Keratinocyte (primary cell): ENCODE measurements at regions not wholly inside any gene's neighbourhood (a gene's known extent, or its start where the extent isn't known, plus 50 kb on each side); places are given as distances from the start of the nearest gene placed in this dataset.

Experiments used
- EZH2 ChIP-seq: IDR thresholded peaks from one replicate; pipeline ENCODE4 v1.6.1; 2012; ENCODE audit warnings: inconsistent platforms, mild to moderate bottlenecking, low read length, moderate library complexity
- TF ChIP-seq, protein P1 (sequence below), 3 experiments: IDR thresholded peaks in 1 of 3; conservative IDR thresholded peaks in 1 of 3; optimal IDR thresholded peaks in 1 of 3; 2 replicates in 2 of 3; 3 replicates in 1 of 3; pipeline versions ENCODE3 to v1.5.1; 2011; ENCODE audit warnings: low read length in 3 of 3, mild to moderate bottlenecking in 3 of 3, moderate library complexity in 2 of 3, control low read depth in 1 of 3, inconsistent platforms in 1 of 3; ENCODE audit not compliant: insufficient read depth in 2 of 3; ENCODE audit errors: extremely low read depth in 1 of 3

DNA sequence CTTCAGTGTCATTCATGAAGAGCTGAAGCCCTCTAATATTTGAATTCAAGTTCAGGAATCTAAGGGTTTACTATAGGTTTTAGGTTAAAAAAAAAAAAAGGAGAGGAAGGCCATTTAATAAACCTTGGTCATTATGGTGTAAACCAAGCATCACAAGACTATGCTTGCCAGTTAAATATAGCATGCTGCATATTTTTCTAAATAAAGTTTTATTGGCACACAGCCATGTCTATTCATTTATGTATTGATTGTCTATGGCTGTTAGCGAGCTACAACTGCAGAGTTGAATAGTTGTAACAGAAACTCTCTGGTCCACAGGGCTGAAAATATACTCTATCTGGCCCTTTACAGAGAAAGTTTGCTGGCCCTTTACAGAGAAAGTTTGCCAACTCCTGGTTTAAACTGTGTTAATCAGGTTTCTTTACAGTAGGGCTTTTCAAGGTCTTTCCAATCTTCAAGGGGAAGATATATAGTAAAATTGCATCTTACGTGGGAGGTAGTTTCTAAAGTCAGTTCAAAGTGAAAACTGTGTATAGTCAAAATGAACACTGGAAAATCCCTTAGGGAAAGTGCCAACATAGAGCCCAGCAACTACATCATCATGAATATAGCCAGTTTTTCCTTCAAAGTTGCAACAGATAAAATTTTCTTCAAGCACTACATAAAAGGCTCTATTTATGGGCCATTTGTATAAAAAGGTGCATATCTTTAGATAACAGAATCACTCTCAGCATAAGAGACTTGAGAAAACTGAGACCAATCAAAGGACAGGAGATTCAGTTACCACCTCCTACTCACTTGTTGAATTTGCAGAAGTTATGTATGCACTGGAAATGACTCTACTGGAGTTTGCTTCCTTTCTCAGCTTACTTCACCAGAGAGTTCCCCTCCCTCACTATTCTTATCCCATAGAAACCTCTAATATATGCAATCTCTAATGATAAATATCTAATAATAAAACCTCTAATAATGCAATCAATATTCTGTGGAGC is 49.7 kb upstream of the FRMD4B start:
- TF ChIP-seq, protein P1, sequence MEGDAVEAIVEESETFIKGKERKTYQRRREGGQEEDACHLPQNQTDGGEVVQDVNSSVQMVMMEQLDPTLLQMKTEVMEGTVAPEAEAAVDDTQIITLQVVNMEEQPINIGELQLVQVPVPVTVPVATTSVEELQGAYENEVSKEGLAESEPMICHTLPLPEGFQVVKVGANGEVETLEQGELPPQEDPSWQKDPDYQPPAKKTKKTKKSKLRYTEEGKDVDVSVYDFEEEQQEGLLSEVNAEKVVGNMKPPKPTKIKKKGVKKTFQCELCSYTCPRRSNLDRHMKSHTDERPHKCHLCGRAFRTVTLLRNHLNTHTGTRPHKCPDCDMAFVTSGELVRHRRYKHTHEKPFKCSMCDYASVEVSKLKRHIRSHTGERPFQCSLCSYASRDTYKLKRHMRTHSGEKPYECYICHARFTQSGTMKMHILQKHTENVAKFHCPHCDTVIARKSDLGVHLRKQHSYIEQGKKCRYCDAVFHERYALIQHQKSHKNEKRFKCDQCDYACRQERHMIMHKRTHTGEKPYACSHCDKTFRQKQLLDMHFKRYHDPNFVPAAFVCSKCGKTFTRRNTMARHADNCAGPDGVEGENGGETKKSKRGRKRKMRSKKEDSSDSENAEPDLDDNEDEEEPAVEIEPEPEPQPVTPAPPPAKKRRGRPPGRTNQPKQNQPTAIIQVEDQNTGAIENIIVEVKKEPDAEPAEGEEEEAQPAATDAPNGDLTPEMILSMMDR (optimal IDR thresholded peaks at IDR 0.05 in 1 of 3, IDR thresholded peaks at IDR 0.05 in 1 of 3, conservative IDR thresholded peaks at IDR 0.05 in 1 of 3; ENCODE audit: extremely low read depth in 1 of 3, insufficient read depth in 2 of 3, low read length in 3 of 3) = no peak
- TF ChIP-seq EZH2 = no peak
